KMS-11 (cell line): ENCODE measurements at regions not wholly inside any gene's neighbourhood (a gene's known extent, or its start where the extent isn't known, plus 50 kb on each side); places are given as distances from the start of the nearest gene placed in this dataset.

Source experiments
- H2AFZ ChIP-seq: fragments of 200-600 bp; sonication (generic); 2 replicates; pipeline ENCODE4 v1.6.1; 2016; ENCODE audit warnings: antibody characterized with exemption, mixed run types, low read depth
- H3K27ac ChIP-seq: fragments of 200-600 bp; sonication (generic); 2 replicates; pipeline ENCODE4 v1.6.1; 2016; ENCODE audit warnings: mild to moderate bottlenecking, mixed run types
- H3K27me3 ChIP-seq: fragments of 200-600 bp; sonication (generic); 2 replicates; pipeline ENCODE4 v1.6.1; 2017; ENCODE audit warnings: mild to moderate bottlenecking, low read depth, mixed run types, moderate library complexity; ENCODE audit not compliant: insufficient read depth
- H3K36me3 ChIP-seq: fragments of 200-600 bp; sonication (generic); 2 replicates; pipeline ENCODE4 v1.6.1; 2017; ENCODE audit warnings: mild to moderate bottlenecking, mixed run types; ENCODE audit not compliant: insufficient read depth
- H3K4me1 ChIP-seq: fragments of 200-600 bp; sonication (generic); 2 replicates; pipeline ENCODE4 v1.6.1; 2016; ENCODE audit warnings: mild to moderate bottlenecking, low read depth, mixed run types; ENCODE audit not compliant: poor library complexity, severe bottlenecking
- H3K4me2 ChIP-seq: fragments of 200-600 bp; sonication (generic); 2 replicates; pipeline ENCODE4 v1.7.0; 2016; ENCODE audit warnings: mild to moderate bottlenecking, mixed run types
- H3K4me3 ChIP-seq: fragments of 200-600 bp; sonication (generic); IDR thresholded peaks from 2 replicates; pipeline ENCODE4 v1.6.1; 2017; ENCODE audit warnings: low read depth, low read length, mixed read lengths; ENCODE audit not compliant: insufficient read depth
- H3K79me2 ChIP-seq: fragments of 200-600 bp; sonication (generic); 2 replicates; pipeline ENCODE4 v1.6.1; 2016; ENCODE audit warnings: low read depth, mixed run types; ENCODE audit not compliant: insufficient read depth
- H3K9ac ChIP-seq: fragments of 200-600 bp; sonication (generic); 2 replicates; pipeline ENCODE4 v1.6.1; 2016; ENCODE audit warnings: mild to moderate bottlenecking, mixed run types
- H4K20me1 ChIP-seq: fragments of 200-600 bp; sonication (generic); 2 replicates; pipeline ENCODE4 v1.6.1; 2016; ENCODE audit warnings: mild to moderate bottlenecking, mixed run types; ENCODE audit not compliant: insufficient read depth
- TF ChIP-seq, protein P1 (sequence below): fragments of 200-600 bp; sonication (generic); conservative IDR thresholded peaks from 2 replicates; pipeline ENCODE4 v1.6.1; 2017; ENCODE audit warnings: low read depth, mild to moderate bottlenecking, antibody characterized with exemption, low read length, moderate library complexity, mixed read lengths

DNA sequence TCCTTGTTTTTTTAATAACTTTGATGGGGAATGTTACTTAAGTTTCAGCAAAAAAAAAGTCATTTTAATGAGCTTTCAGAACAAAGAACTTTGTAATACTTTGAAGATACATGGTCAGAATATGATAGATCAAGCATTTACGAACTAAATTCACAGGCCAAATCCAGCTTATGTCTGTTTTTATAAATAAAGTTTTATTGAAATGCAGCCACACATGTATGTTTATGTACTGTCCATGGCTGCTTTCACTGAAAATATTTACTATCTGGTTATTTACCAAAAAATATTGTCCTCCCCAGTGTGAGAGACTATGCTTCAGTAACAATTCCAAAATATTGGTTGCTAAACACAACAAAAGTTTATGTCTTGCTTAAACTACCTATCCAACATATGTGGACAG is 366.7 kb downstream of the PIK3R1 start:
- no peaks in the 10 kb centered on the region for H4K20me1 ChIP-seq

DNA sequence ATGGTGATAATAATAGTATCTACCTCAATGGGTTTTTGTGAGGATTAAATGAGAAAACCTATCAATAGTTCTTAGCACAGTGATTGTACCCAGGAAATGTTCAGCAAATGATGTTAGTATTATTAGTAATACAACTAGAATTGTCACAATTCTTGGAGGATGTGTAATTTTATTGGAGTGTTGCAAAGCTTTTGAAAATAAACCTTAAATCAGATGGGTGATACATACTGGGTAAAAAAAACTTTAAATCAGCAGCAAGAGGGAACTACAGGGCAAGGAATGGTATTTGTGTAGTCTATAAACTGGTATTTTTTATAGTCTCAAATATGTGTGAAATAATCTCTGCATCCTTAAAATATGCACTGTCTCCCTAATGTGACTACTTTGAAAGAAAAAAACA is 371.6 kb downstream of the PIK3R1 start:
- no peak overlapping the region for H2AFZ ChIP-seq
- no peak overlapping the region for H3K27ac ChIP-seq
- no peak overlapping the region for H3K4me2 ChIP-seq
- TF ChIP-seq, protein P1, sequence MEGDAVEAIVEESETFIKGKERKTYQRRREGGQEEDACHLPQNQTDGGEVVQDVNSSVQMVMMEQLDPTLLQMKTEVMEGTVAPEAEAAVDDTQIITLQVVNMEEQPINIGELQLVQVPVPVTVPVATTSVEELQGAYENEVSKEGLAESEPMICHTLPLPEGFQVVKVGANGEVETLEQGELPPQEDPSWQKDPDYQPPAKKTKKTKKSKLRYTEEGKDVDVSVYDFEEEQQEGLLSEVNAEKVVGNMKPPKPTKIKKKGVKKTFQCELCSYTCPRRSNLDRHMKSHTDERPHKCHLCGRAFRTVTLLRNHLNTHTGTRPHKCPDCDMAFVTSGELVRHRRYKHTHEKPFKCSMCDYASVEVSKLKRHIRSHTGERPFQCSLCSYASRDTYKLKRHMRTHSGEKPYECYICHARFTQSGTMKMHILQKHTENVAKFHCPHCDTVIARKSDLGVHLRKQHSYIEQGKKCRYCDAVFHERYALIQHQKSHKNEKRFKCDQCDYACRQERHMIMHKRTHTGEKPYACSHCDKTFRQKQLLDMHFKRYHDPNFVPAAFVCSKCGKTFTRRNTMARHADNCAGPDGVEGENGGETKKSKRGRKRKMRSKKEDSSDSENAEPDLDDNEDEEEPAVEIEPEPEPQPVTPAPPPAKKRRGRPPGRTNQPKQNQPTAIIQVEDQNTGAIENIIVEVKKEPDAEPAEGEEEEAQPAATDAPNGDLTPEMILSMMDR: no peak
- H3K79me2 ChIP-seq: no peaks in the 10 kb centered on the region
- no peak overlapping the region for H3K9ac ChIP-seq
- H3K4me3 ChIP-seq: no peak overlapping the region
- no peaks in the 10 kb centered on the region for H3K36me3 ChIP-seq
- H4K20me1 ChIP-seq: no peaks in the 10 kb centered on the region
- H3K27me3 ChIP-seq: no peaks in the 10 kb centered on the region
- no peaks in the 10 kb centered on the region for H3K4me1 ChIP-seq

More for the DNA sequence above, 366.7 kb downstream of the PIK3R1 start:
- H2AFZ ChIP-seq: no peak overlapping the region
- H3K27ac ChIP-seq: no peak overlapping the region
- H3K4me1 ChIP-seq: no peaks in the 10 kb centered on the region
- H3K4me2 ChIP-seq: no peak overlapping the region
- H3K27me3 ChIP-seq: no peaks in the 10 kb centered on the region
- H3K4me3 ChIP-seq: no peak overlapping the region
- H3K9ac ChIP-seq: no peak overlapping the region
- TF ChIP-seq, protein P1: no peak
- H3K36me3 ChIP-seq: no peaks in the 10 kb centered on the region
- no peaks in the 10 kb centered on the region for H3K79me2 ChIP-seq

DNA sequence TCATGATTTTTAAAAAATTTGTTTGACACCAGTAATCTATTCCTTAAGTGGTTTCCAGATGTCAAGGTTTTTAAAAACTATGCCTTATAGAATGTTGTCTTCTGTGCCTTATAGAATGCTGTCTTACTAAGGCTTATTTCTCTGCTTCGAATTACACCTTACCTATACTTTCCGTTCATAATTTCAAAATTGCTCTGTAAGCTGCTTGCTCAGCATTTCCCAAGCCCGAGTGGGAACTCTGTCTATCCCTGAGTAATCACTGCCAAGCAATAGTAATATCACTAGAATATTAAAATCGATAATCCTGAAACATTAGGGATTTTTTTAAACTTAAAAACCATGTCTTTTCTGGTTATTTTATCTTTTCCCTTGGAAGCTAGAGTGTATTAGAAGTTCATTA is 376.3 kb downstream of the PIK3R1 start:
- Histone ChIP-seq H3K79me2 (no peaks in the 10 kb centered on the region), H4K20me1 (no peaks in the 10 kb centered on the region), H3K4me1 (no peaks in the 10 kb centered on the region), H3K4me2 (no peak overlapping the region), H3K27me3 (no peaks in the 10 kb centered on the region), H2AFZ (no peak overlapping the region), H3K9ac (no peak overlapping the region), H3K27ac (no peak overlapping the region), H3K4me3 (no peak overlapping the region), H3K36me3 (no peaks in the 10 kb centered on the region)
- TF ChIP-seq, protein P1: no peak

DNA sequence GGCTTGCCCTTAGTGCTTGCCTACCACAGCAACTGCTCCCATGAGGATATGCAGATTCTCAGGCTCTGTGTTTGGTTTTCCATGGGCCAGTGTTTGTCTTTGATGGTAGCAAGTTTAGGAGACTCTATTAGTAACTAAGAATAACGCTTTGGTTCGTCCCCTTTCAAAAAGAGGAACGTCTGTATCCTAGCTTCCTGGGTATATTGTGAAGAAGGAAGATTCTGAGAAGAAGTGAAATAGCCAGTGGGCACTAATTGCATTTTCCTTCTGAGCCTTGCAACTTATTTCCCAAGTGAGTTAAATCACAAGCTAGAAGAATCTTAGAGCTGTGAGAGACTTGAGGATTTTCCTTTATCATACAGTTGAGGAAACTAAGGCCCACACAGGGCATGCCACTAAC is 376.8 kb downstream of the PIK3R1 start:
- Histone ChIP-seq H3K4me3 (no peak overlapping the region), H3K27me3 (no peaks in the 10 kb centered on the region), H3K4me1 (no peaks in the 10 kb centered on the region), H3K4me2 (no peak overlapping the region), H3K36me3 (no peaks in the 10 kb centered on the region), H3K79me2 (no peaks in the 10 kb centered on the region), H4K20me1 (no peaks in the 10 kb centered on the region), H2AFZ (no peak overlapping the region), H3K27ac (no peak overlapping the region), H3K9ac (no peak overlapping the region)
- TF ChIP-seq, protein P1: no peak
